ENCODE measurements at regions not wholly inside any gene's neighbourhood (a gene's known extent, or its start where the extent isn't known, plus 50 kb on each side); places are given as distances from the start of the nearest gene placed in this dataset.

GRCh38 chr5:69035665-69036064 lies 58.1 kb upstream of the SLC30A5 start:
- Histone ChIP-seq H3K9me3 (ENCODE audit: control extremely low read depth in 1 of 5, control insufficient read depth in 4 of 5, insufficient read depth in 2 of 5, low read depth in 1 of 5, low read length in 4 of 5) (peaks cover 0 to 3% (median 0%) of the 10 kb centered on the region in 5 experiments), H3K4me3 (ENCODE audit: control insufficient read depth in 1 of 7, extremely low read depth in 1 of 7, insufficient read depth in 4 of 7, low read depth in 2 of 7, low read length in 6 of 7) (no peak overlapping the region), H3K27me3 (replicated peaks in 2 of 5; ENCODE audit: control insufficient read depth in 4 of 5, insufficient read depth in 5 of 5, low read length in 4 of 5) (no peaks in the 10 kb centered on the region), H3K36me3 (ENCODE audit: control insufficient read depth in 4 of 4, insufficient read depth in 4 of 4, low read length in 3 of 4) (no peaks in the 10 kb centered on the region), H3K4me1 (ENCODE audit: control extremely low read depth in 1 of 4, control insufficient read depth in 4 of 4, insufficient read depth in 4 of 4, low read length in 3 of 4) (no peaks in the 10 kb centered on the region), H3K27ac (ENCODE audit: insufficient read depth in 1 of 2, low read depth in 1 of 2, low read length in 2 of 2, poor library complexity in 1 of 2, severe bottlenecking in 2 of 2) (no peak overlapping the region)
- ChIA-PET CTCF (no interaction called here), POLR2A (no interaction called here)
- no peak for DNase-seq
- WGBS (ENCODE audit: insufficient coverage), result 100% methylated on average over 2 of the region's 4 CpGs

GRCh38 chr5:69038539-69038938 lies 55.3 kb upstream of the SLC30A5 start:
- Histone ChIP-seq H3K27me3 (replicated peaks in 2 of 5; ENCODE audit: control insufficient read depth in 4 of 5, insufficient read depth in 5 of 5, low read length in 4 of 5) (no peaks in the 10 kb centered on the region), H3K27ac (ENCODE audit: insufficient read depth in 1 of 2, low read depth in 1 of 2, low read length in 2 of 2, poor library complexity in 1 of 2, severe bottlenecking in 2 of 2) (no peak overlapping the region), H3K9me3 (ENCODE audit: control extremely low read depth in 1 of 5, control insufficient read depth in 4 of 5, insufficient read depth in 2 of 5, low read depth in 1 of 5, low read length in 4 of 5) (peaks cover 0 to 3% (median 0%) of the 10 kb centered on the region in 5 experiments), H3K36me3 (ENCODE audit: control insufficient read depth in 4 of 4, insufficient read depth in 4 of 4, low read length in 3 of 4) (no peaks in the 10 kb centered on the region), H3K4me1 (ENCODE audit: control extremely low read depth in 1 of 4, control insufficient read depth in 4 of 4, insufficient read depth in 4 of 4, low read length in 3 of 4) (peaks cover 0 to 3% (median under 1%) of the 10 kb centered on the region in 4 experiments), H3K4me3 (ENCODE audit: control insufficient read depth in 1 of 7, extremely low read depth in 1 of 7, insufficient read depth in 4 of 7, low read depth in 2 of 7, low read length in 6 of 7) (no peak overlapping the region)
- DNase-seq, result no peak
- ChIA-PET CTCF (no interaction called here), POLR2A (no interaction called here)
- 98% methylated on average over 6 of the region's 8 CpGs for WGBS (ENCODE audit: insufficient coverage)

GRCh38 chr5:69039829-69040228 lies 54.0 kb upstream of the SLC30A5 start:
- Histone ChIP-seq H3K27ac (ENCODE audit: insufficient read depth in 1 of 2, low read depth in 1 of 2, low read length in 2 of 2, poor library complexity in 1 of 2, severe bottlenecking in 2 of 2) (no peak overlapping the region), H3K36me3 (ENCODE audit: control insufficient read depth in 4 of 4, insufficient read depth in 4 of 4, low read length in 3 of 4) (no peaks in the 10 kb centered on the region), H3K4me3 (ENCODE audit: control insufficient read depth in 1 of 7, extremely low read depth in 1 of 7, insufficient read depth in 4 of 7, low read depth in 2 of 7, low read length in 6 of 7) (no peak overlapping the region), H3K27me3 (replicated peaks in 2 of 5; ENCODE audit: control insufficient read depth in 4 of 5, insufficient read depth in 5 of 5, low read length in 4 of 5) (no peaks in the 10 kb centered on the region), H3K9me3 (ENCODE audit: control extremely low read depth in 1 of 5, control insufficient read depth in 4 of 5, insufficient read depth in 2 of 5, low read depth in 1 of 5, low read length in 4 of 5) (peaks cover 0 to 3% (median 0%) of the 10 kb centered on the region in 5 experiments), H3K4me1 (ENCODE audit: control extremely low read depth in 1 of 4, control insufficient read depth in 4 of 4, insufficient read depth in 4 of 4, low read length in 3 of 4) (peaks cover 0 to 3% (median under 1%) of the 10 kb centered on the region in 4 experiments)
- POLR2A ChIA-PET, result no interaction called here
- CTCF ChIA-PET, result interaction anchor here (0.9 to 1.0 kb wide), 2 partner anchors 11 to 13 kb away, joined by 3 read pairs; no protein-coding TSS in a partner anchor
- no peak for DNase-seq

GRCh38 chr5:69042500-69042899 lies 51.3 kb upstream of the SLC30A5 start:
- CTCF ChIA-PET, result interaction anchor here (1.0 to 2.1 kb wide), 5 partner anchors 10 to 328 kb away, joined by 3 to 9 read pairs (median 5); partner anchors contain the start of gene CCNB1
- WGBS (ENCODE audit: insufficient coverage), result 100% methylated on average over 1 of the region's 2 CpGs
- Histone ChIP-seq H3K4me3 (ENCODE audit: control insufficient read depth in 1 of 7, extremely low read depth in 1 of 7, insufficient read depth in 4 of 7, low read depth in 2 of 7, low read length in 6 of 7) (peak overlapping the region in 2 of 7 experiments; percentile 66 to 86), H3K9me3 (ENCODE audit: control extremely low read depth in 1 of 5, control insufficient read depth in 4 of 5, insufficient read depth in 2 of 5, low read depth in 1 of 5, low read length in 4 of 5) (peaks cover 0 to 3% (median 0%) of the 10 kb centered on the region in 5 experiments), H3K36me3 (ENCODE audit: control insufficient read depth in 4 of 4, insufficient read depth in 4 of 4, low read length in 3 of 4) (no peaks in the 10 kb centered on the region), H3K27ac (ENCODE audit: insufficient read depth in 1 of 2, low read depth in 1 of 2, low read length in 2 of 2, poor library complexity in 1 of 2, severe bottlenecking in 2 of 2) (no peak overlapping the region), H3K27me3 (replicated peaks in 2 of 5; ENCODE audit: control insufficient read depth in 4 of 5, insufficient read depth in 5 of 5, low read length in 4 of 5) (no peaks in the 10 kb centered on the region), H3K4me1 (ENCODE audit: control extremely low read depth in 1 of 4, control insufficient read depth in 4 of 4, insufficient read depth in 4 of 4, low read length in 3 of 4) (peaks cover 0 to 6% (median 2%) of the 10 kb centered on the region in 4 experiments)
- POLR2A ChIA-PET, result no interaction called here
- DNase-seq, result no peak

GRCh38 chr5:69042915-69043654 lies 50.7 kb upstream of the SLC30A5 start:
- POLR2A ChIA-PET, result no interaction called here
- 0% methylated on average over 5 of the region's 19 CpGs for WGBS (ENCODE audit: insufficient coverage)
- Histone ChIP-seq H3K4me1 (ENCODE audit: control extremely low read depth in 1 of 4, control insufficient read depth in 4 of 4, insufficient read depth in 4 of 4, low read length in 3 of 4) (peaks cover 0 to 6% (median 2%) of the 10 kb centered on the region in 4 experiments), H3K27ac (ENCODE audit: insufficient read depth in 1 of 2, low read depth in 1 of 2, low read length in 2 of 2, poor library complexity in 1 of 2, severe bottlenecking in 2 of 2) (peak overlapping the region; percentile 36 to 72), H3K36me3 (ENCODE audit: control insufficient read depth in 4 of 4, insufficient read depth in 4 of 4, low read length in 3 of 4) (no peaks in the 10 kb centered on the region), H3K27me3 (replicated peaks in 2 of 5; ENCODE audit: control insufficient read depth in 4 of 5, insufficient read depth in 5 of 5, low read length in 4 of 5) (no peaks in the 10 kb centered on the region), H3K4me3 (ENCODE audit: control insufficient read depth in 1 of 7, extremely low read depth in 1 of 7, insufficient read depth in 4 of 7, low read depth in 2 of 7, low read length in 6 of 7) (peak overlapping the region in 6 of 7 experiments; percentile 66 to 96 (median 82)), H3K9me3 (ENCODE audit: control extremely low read depth in 1 of 5, control insufficient read depth in 4 of 5, insufficient read depth in 2 of 5, low read depth in 1 of 5, low read length in 4 of 5) (peaks cover 0 to 3% (median 0%) of the 10 kb centered on the region in 5 experiments)
- CTCF ChIA-PET, result interaction anchor here (0.6 to 2.1 kb wide), 8 partner anchors 11 to 327 kb away, joined by 3 to 9 read pairs (median 4); partner anchors contain the start of gene CCNB1
- DNase-seq, result peak; percentile 95 to 97 (median 96)

DNA sequence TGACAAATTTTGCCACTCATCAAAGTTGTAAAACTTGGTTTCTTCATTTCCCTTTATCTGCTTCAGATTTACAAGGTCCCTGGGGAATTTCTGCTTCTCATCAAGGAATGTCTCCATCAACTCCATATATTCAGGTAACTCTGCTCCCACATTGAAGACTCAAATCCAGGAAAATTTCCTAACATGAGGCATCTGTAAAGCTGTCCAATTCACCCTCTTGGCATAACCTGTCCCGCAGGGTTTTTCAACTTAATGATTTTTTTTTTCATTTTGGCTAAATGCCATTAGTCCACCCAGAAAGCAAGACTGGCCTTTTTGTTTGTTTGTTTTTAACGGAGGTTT lies 50.2 kb upstream of the SLC30A5 start:
- no peaks in the 10 kb centered on the region for H3K27me3 ChIP-seq (replicated peaks in 2 of 5; ENCODE audit: control insufficient read depth in 4 of 5, insufficient read depth in 5 of 5, low read length in 4 of 5)
- 100% methylated on average over 1 of the region's 2 CpGs for WGBS (ENCODE audit: insufficient coverage)
- peak overlapping the region in 2 of 7 experiments; percentile 85 to 96 for H3K4me3 ChIP-seq (ENCODE audit: control insufficient read depth in 1 of 7, extremely low read depth in 1 of 7, insufficient read depth in 4 of 7, low read depth in 2 of 7, low read length in 6 of 7)
- peaks cover 0 to 6% (median 2%) of the 10 kb centered on the region in 4 experiments for H3K4me1 ChIP-seq (ENCODE audit: control extremely low read depth in 1 of 4, control insufficient read depth in 4 of 4, insufficient read depth in 4 of 4, low read length in 3 of 4)
- peaks cover 0 to under 1% (median 0%) of the 10 kb centered on the region in 5 experiments for H3K9me3 ChIP-seq (ENCODE audit: control extremely low read depth in 1 of 5, control insufficient read depth in 4 of 5, insufficient read depth in 2 of 5, low read depth in 1 of 5, low read length in 4 of 5)
- ChIA-PET CTCF (interaction anchor here (1.0 to 2.1 kb wide), 6 partner anchors 12 to 294 kb away, joined by 4 to 9 read pairs (median 4); partner anchors contain the start of gene CCNB1), POLR2A (no interaction called here)
- no peaks in the 10 kb centered on the region for H3K36me3 ChIP-seq (ENCODE audit: control insufficient read depth in 4 of 4, insufficient read depth in 4 of 4, low read length in 3 of 4)
- no peak overlapping the region for H3K27ac ChIP-seq (ENCODE audit: insufficient read depth in 1 of 2, low read depth in 1 of 2, low read length in 2 of 2, poor library complexity in 1 of 2, severe bottlenecking in 2 of 2)
- DNase-seq, result no peak

Data from common myeloid progenitor, CD34-positive (primary cell).